ENCODE measurements at regions not wholly inside any gene's neighbourhood (a gene's known extent, or its start where the extent isn't known, plus 50 kb on each side); places are given as distances from the start of the nearest gene placed in this dataset.

DNA sequence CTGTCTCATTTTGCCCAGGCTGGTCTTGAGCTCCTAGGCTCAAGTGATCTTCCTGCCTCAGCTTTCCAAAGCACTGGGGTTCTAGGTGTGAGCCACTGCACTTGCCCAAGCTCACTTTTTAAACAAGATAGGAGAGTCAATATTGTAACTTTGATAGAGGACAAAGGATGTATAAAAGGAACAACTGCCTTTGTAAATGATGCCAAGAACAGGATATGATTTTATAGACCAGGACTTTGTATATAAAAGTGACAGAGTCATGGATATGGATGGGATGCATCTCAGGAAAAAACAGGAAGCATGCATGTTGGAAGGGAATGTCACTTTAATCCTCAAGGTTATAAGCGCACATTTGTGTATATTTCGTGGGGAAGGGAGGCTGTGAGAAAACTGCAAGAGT is 338.4 kb downstream of the PRL start:
- Histone ChIP-seq H3K36me3 (ENCODE audit: control insufficient read depth, insufficient read depth, low read length) (peaks cover 34% of the 10 kb centered on the region), H3K4me3 (ENCODE audit: low read length) (no peak overlapping the region), H3K27ac (ENCODE audit: low read depth, low read length) (no peak overlapping the region), H3K9ac (ENCODE audit: extremely low read depth, low read length, poor library complexity, severe bottlenecking) (no peak overlapping the region), H3K9me3 (ENCODE audit: control insufficient read depth, low read length) (peaks cover 5% of the 10 kb centered on the region), H3K4me1 (ENCODE audit: control insufficient read depth, insufficient read depth, low read length) (peaks cover 13% of the 10 kb centered on the region), H3K27me3 (ENCODE audit: control insufficient read depth, insufficient read depth, low read length, poor library complexity, severe bottlenecking) (no peaks in the 10 kb centered on the region)
- TF ChIP-seq, protein P1, sequence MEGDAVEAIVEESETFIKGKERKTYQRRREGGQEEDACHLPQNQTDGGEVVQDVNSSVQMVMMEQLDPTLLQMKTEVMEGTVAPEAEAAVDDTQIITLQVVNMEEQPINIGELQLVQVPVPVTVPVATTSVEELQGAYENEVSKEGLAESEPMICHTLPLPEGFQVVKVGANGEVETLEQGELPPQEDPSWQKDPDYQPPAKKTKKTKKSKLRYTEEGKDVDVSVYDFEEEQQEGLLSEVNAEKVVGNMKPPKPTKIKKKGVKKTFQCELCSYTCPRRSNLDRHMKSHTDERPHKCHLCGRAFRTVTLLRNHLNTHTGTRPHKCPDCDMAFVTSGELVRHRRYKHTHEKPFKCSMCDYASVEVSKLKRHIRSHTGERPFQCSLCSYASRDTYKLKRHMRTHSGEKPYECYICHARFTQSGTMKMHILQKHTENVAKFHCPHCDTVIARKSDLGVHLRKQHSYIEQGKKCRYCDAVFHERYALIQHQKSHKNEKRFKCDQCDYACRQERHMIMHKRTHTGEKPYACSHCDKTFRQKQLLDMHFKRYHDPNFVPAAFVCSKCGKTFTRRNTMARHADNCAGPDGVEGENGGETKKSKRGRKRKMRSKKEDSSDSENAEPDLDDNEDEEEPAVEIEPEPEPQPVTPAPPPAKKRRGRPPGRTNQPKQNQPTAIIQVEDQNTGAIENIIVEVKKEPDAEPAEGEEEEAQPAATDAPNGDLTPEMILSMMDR (conservative IDR thresholded peaks at IDR 0.05) = no peak
- Mint-ChIP-seq H3K4me3 (no peak overlapping the region), H3K27ac (no peak overlapping the region), H3K27me3 (ENCODE audit: insufficient read depth) (no peaks in the 10 kb centered on the region), H3K36me3 (ENCODE audit: low read depth) (peaks cover 38% of the 10 kb centered on the region), H3K4me1 (peaks cover 18% of the 10 kb centered on the region), H3K9me3 (peaks cover 8% of the 10 kb centered on the region)
- DNase-seq = no peak
- 92 to 96% methylated on average over 2 of the region's 2 CpGs for WGBS, 2 experiments (ENCODE audit: insufficient coverage in 1 of 2, insufficient read length in 1 of 2)

DNA sequence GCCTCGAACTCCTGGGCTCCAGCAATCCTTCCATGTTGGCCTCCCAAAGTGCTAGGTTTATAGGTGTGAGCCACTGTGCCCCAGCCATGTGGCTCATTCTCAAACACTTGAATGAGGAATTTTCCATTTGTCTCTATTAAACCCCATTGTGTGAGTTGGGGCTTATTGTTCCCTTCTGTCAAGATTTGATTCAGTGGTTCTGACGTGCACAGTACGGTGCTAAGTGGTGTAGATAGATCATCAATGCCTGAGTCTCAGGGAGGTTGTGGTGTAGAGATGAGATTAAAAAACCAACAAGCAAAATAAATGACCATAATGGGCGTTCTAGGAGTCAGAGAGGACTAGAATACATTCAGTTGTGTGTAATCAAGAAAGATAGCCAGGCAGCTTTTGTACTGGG is 335.6 kb downstream of the PRL start:
- H3K4me1 ChIP-seq (ENCODE audit: control insufficient read depth, insufficient read depth, low read length) = no peaks in the 10 kb centered on the region
- H3K27me3 ChIP-seq (ENCODE audit: control insufficient read depth, insufficient read depth, low read length, poor library complexity, severe bottlenecking) = no peaks in the 10 kb centered on the region
- no peak overlapping the region for H3K27ac ChIP-seq (ENCODE audit: low read depth, low read length)
- 94 to 97% methylated on average over 4 of the region's 4 CpGs for WGBS, 2 experiments (ENCODE audit: insufficient coverage in 1 of 2, insufficient read length in 1 of 2)
- no peak overlapping the region for H3K4me3 ChIP-seq (ENCODE audit: low read length)
- peaks cover 5% of the 10 kb centered on the region for H3K9me3 ChIP-seq (ENCODE audit: control insufficient read depth, low read length)
- Mint-ChIP-seq H3K4me1 (peaks cover 16% of the 10 kb centered on the region), H3K4me3 (no peak overlapping the region), H3K36me3 (ENCODE audit: low read depth) (peaks cover 29% of the 10 kb centered on the region), H3K9me3 (peaks cover 8% of the 10 kb centered on the region), H3K27me3 (ENCODE audit: insufficient read depth) (no peaks in the 10 kb centered on the region), H3K27ac (peak overlapping the region; percentile 35)
- H3K36me3 ChIP-seq (ENCODE audit: control insufficient read depth, insufficient read depth, low read length) = peaks cover 22% of the 10 kb centered on the region
- H3K9ac ChIP-seq (ENCODE audit: extremely low read depth, low read length, poor library complexity, severe bottlenecking) = no peak overlapping the region
- TF ChIP-seq, protein P1 (conservative IDR thresholded peaks at IDR 0.05) = no peak
- DNase-seq = no peak

DNA sequence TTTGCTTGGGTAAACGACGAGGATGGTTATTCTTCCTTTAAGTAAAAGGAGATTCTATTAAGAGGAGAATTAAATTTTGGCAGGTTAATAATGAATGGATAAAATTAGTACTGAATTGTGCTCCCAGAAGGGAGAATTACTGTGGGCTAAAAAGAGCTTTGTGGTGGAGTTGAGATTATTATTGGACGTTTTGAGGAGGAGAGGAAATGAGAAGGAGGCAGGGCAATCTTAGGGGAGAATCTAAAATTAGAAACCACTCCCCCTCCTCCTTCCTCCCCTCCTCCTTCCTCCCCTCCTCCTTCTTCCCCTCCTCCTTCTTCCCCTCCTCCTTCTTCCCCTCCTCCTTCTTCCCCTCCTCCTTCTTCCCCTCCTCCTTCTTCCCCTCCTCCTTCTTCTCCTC is 331.8 kb downstream of the PRL start:
- 82 to 100% methylated on average over 2 to 3 of the region's 3 CpGs for WGBS, 2 experiments (ENCODE audit: insufficient coverage in 1 of 2, insufficient read length in 1 of 2)
- H3K9me3 Mint-ChIP-seq = peaks cover 4% of the 10 kb centered on the region

More for the DNA sequence above, 331.8 kb downstream of the PRL start:
- Histone ChIP-seq H3K36me3 (ENCODE audit: control insufficient read depth, insufficient read depth, low read length) (peaks cover 6% of the 10 kb centered on the region), H3K9ac (ENCODE audit: extremely low read depth, low read length, poor library complexity, severe bottlenecking) (no peak overlapping the region), H3K4me3 (ENCODE audit: low read length) (no peak overlapping the region), H3K4me1 (ENCODE audit: control insufficient read depth, insufficient read depth, low read length) (no peaks in the 10 kb centered on the region), H3K9me3 (ENCODE audit: control insufficient read depth, low read length) (no peaks in the 10 kb centered on the region), H3K27me3 (ENCODE audit: control insufficient read depth, insufficient read depth, low read length, poor library complexity, severe bottlenecking) (no peaks in the 10 kb centered on the region), H3K27ac (ENCODE audit: low read depth, low read length) (no peak overlapping the region)
- Mint-ChIP-seq H3K27ac (no peak overlapping the region), H3K27me3 (ENCODE audit: insufficient read depth) (no peaks in the 10 kb centered on the region), H3K4me3 (no peak overlapping the region), H3K36me3 (ENCODE audit: low read depth) (peaks cover 14% of the 10 kb centered on the region), H3K4me1 (peaks cover 23% of the 10 kb centered on the region)
- no peak for DNase-seq
- TF ChIP-seq, protein P1 (conservative IDR thresholded peaks at IDR 0.05) = no peak

Measured in endodermal cell (in vitro differentiated cells).